Medulla oblongata (tissue), 1 donor: ENCODE measurements at regions not wholly inside any gene's neighbourhood (a gene's known extent, or its start where the extent isn't known, plus 50 kb on each side); places are given as distances from the start of the nearest gene placed in this dataset.
"Not testable (repeated sequence)": the region's sequence is repeated elsewhere in the genome, so short reads cannot be mapped to it uniquely, and the experiment has no call there.

Experiments
- DNase-seq: peaks from one replicate; pipeline ENCODE4 v3.0.0-alpha.2; 2015; ENCODE audit errors: extremely low spot score

- DNase-seq, result not testable (repeated sequence)
These were observed 60.0 kb upstream of the GPC3 start for GRCh38 chrX:134045372-134045771.

- DNase-seq, result not testable (repeated sequence)
These were observed 81.7 kb upstream of the GPC3 start for GRCh38 chrX:134067107-134067506.

- not testable (repeated sequence) for DNase-seq
These were observed 86.5 kb upstream of the GPC3 start for GRCh38 chrX:134071899-134072298.

- no peak for DNase-seq
These were observed 87.9 kb upstream of the GPC3 start for GRCh38 chrX:134073341-134073740.

GRCh38 chrX:134074151-134074550 lies 88.8 kb upstream of the GPC3 start:
- no peak for DNase-seq

- DNase-seq, result no peak
These were observed 90.7 kb upstream of the GPC3 start for GRCh38 chrX:134075894-134076718.

GRCh38 chrX:134095366-134095765 lies 110.0 kb upstream of the GPC3 start:
- DNase-seq, result no peak

- DNase-seq, result no peak
These were observed 116.2 kb upstream of the GPC3 start for GRCh38 chrX:134101636-134102035.

- DNase-seq, result no peak
These were observed 121.7 kb upstream of the CCDC160 start for GRCh38 chrX:134115270-134115669.

- DNase-seq, result no peak
These were observed 99.6 kb upstream of the CCDC160 start for GRCh38 chrX:134137341-134137740.

- no peak for DNase-seq
These were observed 97.9 kb upstream of the CCDC160 start for GRCh38 chrX:134139090-134139489.

GRCh38 chrX:134144231-134144630 lies 92.8 kb upstream of the CCDC160 start:
- peak; percentile 9 for DNase-seq

- no peak for DNase-seq
These were observed 90.5 kb upstream of the CCDC160 start for GRCh38 chrX:134146493-134146892.

GRCh38 chrX:134148172-134148692 lies 88.8 kb upstream of the CCDC160 start:
- DNase-seq, result no peak

- no peak for DNase-seq
These were observed 78.0 kb upstream of the CCDC160 start for GRCh38 chrX:134158821-134159512.

GRCh38 chrX:134161162-134161561 lies 75.8 kb upstream of the CCDC160 start:
- DNase-seq, result no peak

GRCh38 chrX:134162032-134162431 lies 75.0 kb upstream of the CCDC160 start:
- DNase-seq, result no peak

- no peak for DNase-seq
These were observed 73.1 kb upstream of the CCDC160 start for GRCh38 chrX:134163836-134164235.

- DNase-seq, result no peak
These were observed 69.3 kb upstream of the CCDC160 start for GRCh38 chrX:134167591-134168203.

- DNase-seq, result peak; percentile 60
These were observed 65.1 kb upstream of the CCDC160 start for GRCh38 chrX:134171661-134172587.

GRCh38 chrX:134172588-134173259 lies 64.3 kb upstream of the CCDC160 start:
- peak; percentile 52 for DNase-seq
